ENCODE measurements at regions not wholly inside any gene's neighbourhood (a gene's known extent, or its start where the extent isn't known, plus 50 kb on each side); places are given as distances from the start of the nearest gene placed in this dataset.

DNA sequence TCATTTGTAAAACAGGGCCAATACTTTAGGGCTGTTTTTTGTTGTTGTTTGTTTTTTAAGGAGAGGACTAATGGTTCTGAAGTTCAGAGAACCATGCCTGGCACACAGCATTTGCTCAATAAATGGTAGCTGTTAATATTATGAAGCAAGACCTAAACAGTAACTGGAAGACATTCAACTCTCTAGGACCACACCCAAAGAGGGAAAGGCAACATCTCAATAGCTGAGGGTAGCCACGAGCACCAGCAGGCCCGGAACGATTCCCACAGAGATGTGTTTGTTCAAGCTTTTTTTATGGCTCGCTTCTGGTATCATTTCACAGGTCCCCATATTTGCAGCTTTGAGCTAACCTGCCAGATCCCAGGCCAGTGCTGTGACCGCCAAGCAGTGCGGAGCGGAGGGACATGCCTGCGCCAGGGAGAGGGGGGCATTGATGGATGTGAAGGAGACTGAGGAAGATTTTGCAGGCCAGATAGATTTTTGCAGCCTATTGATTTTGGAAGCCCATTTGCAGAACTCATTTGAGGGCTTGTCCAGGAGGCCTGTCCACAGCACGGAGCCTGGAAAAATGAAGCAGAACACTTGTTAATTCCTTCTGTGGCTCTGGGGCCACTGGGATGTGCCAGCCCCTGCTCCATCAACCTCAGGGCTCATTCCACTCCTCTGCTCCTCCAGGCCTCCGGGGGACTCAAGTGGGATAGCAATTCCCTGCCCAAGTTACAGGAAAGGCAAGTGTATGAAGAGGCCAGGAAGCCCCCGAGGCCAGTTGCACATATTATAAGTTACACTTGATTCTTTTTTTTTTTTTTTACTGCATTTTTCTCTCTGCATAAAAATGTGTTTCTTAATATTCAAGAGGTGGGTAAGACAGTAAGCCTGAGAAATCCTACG is 57.3 kb upstream of the FGFR2 start:
- no peaks in the 10 kb centered on the region for H3K79me2 ChIP-seq (ENCODE audit: low read depth)
- H3K27me3 ChIP-seq (ENCODE audit: insufficient read depth, low read depth): peaks cover 63% of the 10 kb centered on the region
- no peak for TF ChIP-seq EZH2 (IDR thresholded peaks at IDR 0.05; ENCODE audit: low read depth)
- TF ChIP-seq, protein P1, sequence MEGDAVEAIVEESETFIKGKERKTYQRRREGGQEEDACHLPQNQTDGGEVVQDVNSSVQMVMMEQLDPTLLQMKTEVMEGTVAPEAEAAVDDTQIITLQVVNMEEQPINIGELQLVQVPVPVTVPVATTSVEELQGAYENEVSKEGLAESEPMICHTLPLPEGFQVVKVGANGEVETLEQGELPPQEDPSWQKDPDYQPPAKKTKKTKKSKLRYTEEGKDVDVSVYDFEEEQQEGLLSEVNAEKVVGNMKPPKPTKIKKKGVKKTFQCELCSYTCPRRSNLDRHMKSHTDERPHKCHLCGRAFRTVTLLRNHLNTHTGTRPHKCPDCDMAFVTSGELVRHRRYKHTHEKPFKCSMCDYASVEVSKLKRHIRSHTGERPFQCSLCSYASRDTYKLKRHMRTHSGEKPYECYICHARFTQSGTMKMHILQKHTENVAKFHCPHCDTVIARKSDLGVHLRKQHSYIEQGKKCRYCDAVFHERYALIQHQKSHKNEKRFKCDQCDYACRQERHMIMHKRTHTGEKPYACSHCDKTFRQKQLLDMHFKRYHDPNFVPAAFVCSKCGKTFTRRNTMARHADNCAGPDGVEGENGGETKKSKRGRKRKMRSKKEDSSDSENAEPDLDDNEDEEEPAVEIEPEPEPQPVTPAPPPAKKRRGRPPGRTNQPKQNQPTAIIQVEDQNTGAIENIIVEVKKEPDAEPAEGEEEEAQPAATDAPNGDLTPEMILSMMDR (conservative IDR thresholded peaks at IDR 0.05): no peak
- no peak overlapping the region for H3K4me2 ChIP-seq
- H2AFZ ChIP-seq: no peak overlapping the region
- intact Hi-C loops (cut with micrococcal nuclease; ENCODE audit: unreplicated experiment): no loop called here
- H3K4me3 ChIP-seq: no peak overlapping the region
- ChIA-PET CTCF (no interaction called here), POLR2A (ENCODE audit: unreplicated experiment) (no interaction called here)
- H3K9me3 ChIP-seq (ENCODE audit: insufficient read depth, low read depth): no peaks in the 10 kb centered on the region
- no peaks in the 10 kb centered on the region for H3F3A ChIP-seq (ENCODE audit: insufficient read depth, low read depth)
- no peak for DNase-seq
- BruUV-seq (replicated peaks): no TSS peak
- no peak overlapping the region for H3K27ac ChIP-seq
- H3K36me3 ChIP-seq (ENCODE audit: low read depth): no peaks in the 10 kb centered on the region
- H4K20me1 ChIP-seq (ENCODE audit: insufficient read depth): no peaks in the 10 kb centered on the region
- no peaks in the 10 kb centered on the region for H3K4me1 ChIP-seq (replicated peaks; ENCODE audit: insufficient read depth)
- H3K9me2 ChIP-seq (ENCODE audit: insufficient read depth): no peaks in the 10 kb centered on the region

DNA sequence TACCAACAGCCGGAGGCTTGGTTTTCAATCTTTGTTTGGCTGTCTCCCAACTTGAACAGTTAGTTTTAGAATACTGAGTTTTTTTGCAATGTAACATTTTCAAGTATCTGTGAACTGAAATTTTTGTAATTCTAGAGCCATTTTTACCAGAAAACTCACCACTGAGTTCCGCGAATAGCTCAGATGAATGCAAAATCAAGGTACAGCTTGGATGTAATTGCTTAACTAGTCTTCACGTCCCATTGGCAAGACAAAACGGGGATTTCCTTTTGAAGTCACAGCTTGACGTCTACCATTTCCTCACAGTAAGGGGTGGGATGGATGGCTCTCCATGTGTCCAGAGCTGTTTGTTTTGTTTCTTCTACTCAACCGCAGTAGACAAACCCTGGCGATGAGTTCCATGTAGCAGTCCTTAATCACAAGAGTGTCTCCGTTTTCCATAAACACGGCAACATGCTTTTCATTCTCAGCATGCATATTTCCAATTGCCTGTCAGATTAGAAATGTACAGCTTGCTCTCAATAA is 55.8 kb upstream of the FGFR2 start:
- POLR2A ChIA-PET (ENCODE audit: unreplicated experiment): no interaction called here
- no peak for TF ChIP-seq EZH2 (IDR thresholded peaks at IDR 0.05; ENCODE audit: low read depth)
- TF ChIP-seq, protein P1 (conservative IDR thresholded peaks at IDR 0.05): no peak
- CTCF ChIA-PET: no interaction called here

DNA sequence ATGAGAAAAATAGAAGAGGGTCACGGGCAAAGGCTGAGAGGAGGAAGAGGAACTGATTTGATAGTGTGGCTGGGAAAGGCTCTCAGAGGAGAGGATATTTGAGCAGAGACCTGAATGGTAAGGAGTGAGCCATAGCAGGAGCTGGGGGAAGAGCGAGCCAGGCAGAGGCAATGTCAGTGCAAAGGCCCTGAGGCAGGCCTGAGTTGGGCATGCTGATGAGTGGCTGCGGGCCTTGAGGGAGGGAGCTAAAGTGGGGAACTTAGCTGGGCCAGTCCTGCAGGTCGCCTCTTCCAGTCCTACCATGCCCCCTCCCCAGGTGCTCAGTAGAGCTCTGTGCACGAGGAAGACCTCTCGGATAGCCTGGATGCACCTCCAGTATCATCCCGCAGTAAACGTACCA is 55.4 kb upstream of the FGFR2 start:
- Histone ChIP-seq H3K36me3 (ENCODE audit: low read depth) (no peaks in the 10 kb centered on the region), H3K9me3 (ENCODE audit: insufficient read depth, low read depth) (no peaks in the 10 kb centered on the region), H3K4me3 (no peak overlapping the region), H3K4me1 (replicated peaks; ENCODE audit: insufficient read depth) (no peaks in the 10 kb centered on the region), H4K20me1 (ENCODE audit: insufficient read depth) (no peaks in the 10 kb centered on the region), H3K9me2 (ENCODE audit: insufficient read depth) (no peaks in the 10 kb centered on the region), H3K27me3 (ENCODE audit: insufficient read depth, low read depth) (peaks cover 52% of the 10 kb centered on the region), H3K27ac (no peak overlapping the region), H3F3A (ENCODE audit: insufficient read depth, low read depth) (no peaks in the 10 kb centered on the region), H3K79me2 (ENCODE audit: low read depth) (no peaks in the 10 kb centered on the region), H2AFZ (no peak overlapping the region), H3K4me2 (no peak overlapping the region)
- CTCF ChIA-PET: no interaction called here
- TF ChIP-seq EZH2 (IDR thresholded peaks at IDR 0.05; ENCODE audit: low read depth): no peak
- TF ChIP-seq, protein P1 (conservative IDR thresholded peaks at IDR 0.05): no peak
- POLR2A ChIA-PET (ENCODE audit: unreplicated experiment): no interaction called here
- BruUV-seq (replicated peaks): no TSS peak
- no peak for DNase-seq
- intact Hi-C loops (cut with micrococcal nuclease; ENCODE audit: unreplicated experiment): no loop called here

More for the DNA sequence above, 55.8 kb upstream of the FGFR2 start:
- no peaks in the 10 kb centered on the region for H3K79me2 ChIP-seq (ENCODE audit: low read depth)
- H3K4me1 ChIP-seq (replicated peaks; ENCODE audit: insufficient read depth): no peaks in the 10 kb centered on the region
- peaks cover 53% of the 10 kb centered on the region for H3K27me3 ChIP-seq (ENCODE audit: insufficient read depth, low read depth)
- H3K4me2 ChIP-seq: no peak overlapping the region
- DNase-seq: no peak
- no peaks in the 10 kb centered on the region for H3K9me2 ChIP-seq (ENCODE audit: insufficient read depth)
- no peak overlapping the region for H3K27ac ChIP-seq
- H4K20me1 ChIP-seq (ENCODE audit: insufficient read depth): no peaks in the 10 kb centered on the region
- H3F3A ChIP-seq (ENCODE audit: insufficient read depth, low read depth): no peaks in the 10 kb centered on the region
- intact Hi-C loops (cut with micrococcal nuclease; ENCODE audit: unreplicated experiment): no loop called here
- no peaks in the 10 kb centered on the region for H3K36me3 ChIP-seq (ENCODE audit: low read depth)
- no TSS peak for BruUV-seq (replicated peaks)
- H2AFZ ChIP-seq: no peak overlapping the region
- H3K9me3 ChIP-seq (ENCODE audit: insufficient read depth, low read depth): no peaks in the 10 kb centered on the region
- H3K4me3 ChIP-seq: no peak overlapping the region

All from PC-9 (cell line).